HL-60 (cell line): ENCODE measurements at regions not wholly inside any gene's neighbourhood (a gene's known extent, or its start where the extent isn't known, plus 50 kb on each side); places are given as distances from the start of the nearest gene placed in this dataset.

ENCODE experiments used
- DNase-seq, 2 experiments: peaks; one replicate each; pipeline ENCODE4 v3.0.0-alpha.2; 2010 to 2020; ENCODE audit warnings: low read depth in 1 of 2, low spot score in 1 of 2
- H3K27ac ChIP-seq: fragments of 250-450 bp; sonication (Bioruptor Pico); replicated peaks from 2 replicates; pipeline ENCODE4 v1.5.1; 2020; ENCODE audit warnings: mild to moderate bottlenecking, moderate library complexity
- H3K27me3 ChIP-seq: fragments of 250-450 bp; sonication (Bioruptor Pico); 2 replicates; pipeline ENCODE4 v1.5.1; 2021; ENCODE audit warnings: mild to moderate bottlenecking, moderate library complexity; ENCODE audit not compliant: insufficient read depth, poor library complexity, severe bottlenecking
- H3K4me3 ChIP-seq: replicated peaks from 2 replicates; pipeline ENCODE4 v1.5.1; 2011; ENCODE audit warnings: mild to moderate bottlenecking, control low read depth, low read length; ENCODE audit not compliant: insufficient read depth
- CTCF ChIP-seq: IDR thresholded peaks from one replicate; pipeline ENCODE4 v1.5.1; 2011; ENCODE audit warnings: low read length, control low read depth, inconsistent platforms; ENCODE audit not compliant: insufficient read depth
- GABPA ChIP-seq: IDR thresholded peaks from 2 replicates; pipeline ENCODE4 v1.6.1; 2012; ENCODE audit warnings: low read depth
- POLR2AphosphoS5 ChIP-seq: IDR thresholded peaks from 2 replicates; pipeline ENCODE4 v1.6.1; 2012; ENCODE audit warnings: low read depth
- SPI1 ChIP-seq: IDR thresholded peaks from 2 replicates; pipeline ENCODE4 v1.6.1; 2012; ENCODE audit warnings: low read depth, mild to moderate bottlenecking, borderline replicate concordance
- TF ChIP-seq, protein P1 (sequence below): IDR thresholded peaks from 2 replicates; pipeline ENCODE4 v1.6.1; 2012; ENCODE audit warnings: low read depth; ENCODE audit not compliant: insufficient replicate concordance

- TF ChIP-seq, protein P1, sequence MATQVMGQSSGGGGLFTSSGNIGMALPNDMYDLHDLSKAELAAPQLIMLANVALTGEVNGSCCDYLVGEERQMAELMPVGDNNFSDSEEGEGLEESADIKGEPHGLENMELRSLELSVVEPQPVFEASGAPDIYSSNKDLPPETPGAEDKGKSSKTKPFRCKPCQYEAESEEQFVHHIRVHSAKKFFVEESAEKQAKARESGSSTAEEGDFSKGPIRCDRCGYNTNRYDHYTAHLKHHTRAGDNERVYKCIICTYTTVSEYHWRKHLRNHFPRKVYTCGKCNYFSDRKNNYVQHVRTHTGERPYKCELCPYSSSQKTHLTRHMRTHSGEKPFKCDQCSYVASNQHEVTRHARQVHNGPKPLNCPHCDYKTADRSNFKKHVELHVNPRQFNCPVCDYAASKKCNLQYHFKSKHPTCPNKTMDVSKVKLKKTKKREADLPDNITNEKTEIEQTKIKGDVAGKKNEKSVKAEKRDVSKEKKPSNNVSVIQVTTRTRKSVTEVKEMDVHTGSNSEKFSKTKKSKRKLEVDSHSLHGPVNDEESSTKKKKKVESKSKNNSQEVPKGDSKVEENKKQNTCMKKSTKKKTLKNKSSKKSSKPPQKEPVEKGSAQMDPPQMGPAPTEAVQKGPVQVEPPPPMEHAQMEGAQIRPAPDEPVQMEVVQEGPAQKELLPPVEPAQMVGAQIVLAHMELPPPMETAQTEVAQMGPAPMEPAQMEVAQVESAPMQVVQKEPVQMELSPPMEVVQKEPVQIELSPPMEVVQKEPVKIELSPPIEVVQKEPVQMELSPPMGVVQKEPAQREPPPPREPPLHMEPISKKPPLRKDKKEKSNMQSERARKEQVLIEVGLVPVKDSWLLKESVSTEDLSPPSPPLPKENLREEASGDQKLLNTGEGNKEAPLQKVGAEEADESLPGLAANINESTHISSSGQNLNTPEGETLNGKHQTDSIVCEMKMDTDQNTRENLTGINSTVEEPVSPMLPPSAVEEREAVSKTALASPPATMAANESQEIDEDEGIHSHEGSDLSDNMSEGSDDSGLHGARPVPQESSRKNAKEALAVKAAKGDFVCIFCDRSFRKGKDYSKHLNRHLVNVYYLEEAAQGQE = no peak
- TF ChIP-seq CTCF (no peak), GABPA (no peak)
- H3K27ac ChIP-seq = no peak overlapping the region
- H3K27me3 ChIP-seq = peaks cover 7% of the 10 kb centered on the region
- no peak for DNase-seq
- H3K4me3 ChIP-seq = no peak overlapping the region
These were observed 57.5 kb upstream of the FCN1 start for GRCh38 chr9:134975253-134975652.

- Histone ChIP-seq H3K27ac (no peak overlapping the region), H3K4me3 (no peak overlapping the region), H3K27me3 (peaks cover 7% of the 10 kb centered on the region)
- no peak for TF ChIP-seq CTCF
- TF ChIP-seq POLR2AphosphoS5 = no peak
- peak in 1 of 2 experiments; percentile 1 for DNase-seq
These were observed 58.7 kb upstream of the FCN1 start for GRCh38 chr9:134976403-134976802.

DNA sequence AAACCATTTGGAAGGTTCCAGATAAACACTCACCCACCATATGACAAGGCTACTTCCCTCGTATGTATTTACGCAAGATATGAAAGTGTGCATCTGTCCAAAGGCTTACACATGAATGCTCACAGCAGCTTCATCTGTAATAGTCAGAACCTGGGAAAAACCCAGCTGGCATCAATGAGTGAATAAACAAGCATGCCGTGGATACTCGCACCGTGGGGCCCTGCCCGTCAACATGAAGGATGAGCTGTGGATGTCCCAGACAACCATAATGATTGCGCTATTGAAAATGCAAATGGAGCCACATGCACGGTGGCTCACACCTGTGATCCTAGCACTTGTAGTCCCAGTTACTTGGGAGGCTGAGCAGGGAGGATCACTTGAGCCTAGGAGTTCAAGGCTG is 60.6 kb upstream of the FCN1 start:
- H3K27me3 ChIP-seq = peaks cover 1% of the 10 kb centered on the region

More for the DNA sequence above, 60.6 kb upstream of the FCN1 start:
- DNase-seq = no peak
- TF ChIP-seq CTCF (no peak), SPI1 (no peak), GABPA (no peak), POLR2AphosphoS5 (no peak)
- TF ChIP-seq, protein P1 = no peak
- no peak overlapping the region for H3K27ac ChIP-seq
- H3K4me3 ChIP-seq = no peak overlapping the region
